ENCODE measurements at regions not wholly inside any gene's neighbourhood (a gene's known extent, or its start where the extent isn't known, plus 50 kb on each side); places are given as distances from the start of the nearest gene placed in this dataset.
"Not testable (repeated sequence)": the region's sequence is repeated elsewhere in the genome, so short reads cannot be mapped to it uniquely, and the experiment has no call there.

GRCh38 chr5:162529209-162529608 lies 461.6 kb downstream of the GABRG2 start:
- H3K4me1 Mint-ChIP-seq (ENCODE audit: low read depth in 2 of 2): no peaks in the 10 kb centered on the region
- DNase-seq: no peak
- H3K9me3 Mint-ChIP-seq: peaks cover 9 to 29% of the 10 kb centered on the region in 2 donors

GRCh38 chr5:162529886-162530285 lies 462.3 kb downstream of the GABRG2 start:
- DNase-seq (no peak), ATAC-seq (replicated peaks) (no peak)
- Mint-ChIP-seq H3K4me3 (no peak overlapping the region), H3K4me1 (ENCODE audit: low read depth in 2 of 2) (no peaks in the 10 kb centered on the region), H3K9me3 (peaks cover 6 to 23% of the 10 kb centered on the region in 2 donors), H3K27me3 (no peaks in the 10 kb centered on the region), H3K36me3 (ENCODE audit: insufficient read depth) (no peaks in the 10 kb centered on the region), H3K27ac (no peak overlapping the region)

More at GRCh38 chr5:162529209-162529608, 461.6 kb downstream of the GABRG2 start:
- no peak overlapping the region for H3K4me3 Mint-ChIP-seq
- ATAC-seq (replicated peaks): no peak
- H3K27me3 Mint-ChIP-seq: no peaks in the 10 kb centered on the region
- no peak overlapping the region for H3K27ac Mint-ChIP-seq
- H3K36me3 Mint-ChIP-seq (ENCODE audit: insufficient read depth): no peaks in the 10 kb centered on the region

- Mint-ChIP-seq H3K27ac (no peak overlapping the region), H3K9me3 (peaks cover 6 to 17% of the 10 kb centered on the region in 2 donors), H3K27me3 (no peaks in the 10 kb centered on the region), H3K4me3 (no peak overlapping the region), H3K36me3 (ENCODE audit: insufficient read depth) (no peaks in the 10 kb centered on the region), H3K4me1 (ENCODE audit: low read depth in 2 of 2) (no peaks in the 10 kb centered on the region)
- no peak for ATAC-seq (replicated peaks)
- DNase-seq: no peak
These were observed 475.9 kb downstream of the GABRG2 start for GRCh38 chr5:162543437-162543836.

- Mint-ChIP-seq H3K9me3 (peaks cover 8 to 13% of the 10 kb centered on the region in 2 donors), H3K4me3 (no peak overlapping the region), H3K4me1 (ENCODE audit: low read depth in 2 of 2) (no peaks in the 10 kb centered on the region), H3K27ac (no peak overlapping the region), H3K27me3 (no peaks in the 10 kb centered on the region), H3K36me3 (ENCODE audit: insufficient read depth) (no peaks in the 10 kb centered on the region)
- no peak for ATAC-seq (replicated peaks)
- DNase-seq: no peak
These were observed 477.3 kb downstream of the GABRG2 start for GRCh38 chr5:162544905-162545304.

GRCh38 chr5:162550236-162550635 lies 482.7 kb downstream of the GABRG2 start:
- no peak overlapping the region for H3K4me3 Mint-ChIP-seq
- H3K9me3 Mint-ChIP-seq: peaks cover 11 to 16% of the 10 kb centered on the region in 2 donors
- no peaks in the 10 kb centered on the region for H3K36me3 Mint-ChIP-seq (ENCODE audit: insufficient read depth)
- no peak overlapping the region for H3K27ac Mint-ChIP-seq
- no peak for ATAC-seq (replicated peaks)
- no peaks in the 10 kb centered on the region for H3K4me1 Mint-ChIP-seq (ENCODE audit: low read depth in 2 of 2)
- no peaks in the 10 kb centered on the region for H3K27me3 Mint-ChIP-seq
- no peak for DNase-seq

- peaks cover 0 to 3% of the 10 kb centered on the region in 2 donors for H3K9me3 Mint-ChIP-seq
- no peak overlapping the region for H3K27ac Mint-ChIP-seq
- DNase-seq (no peak), ATAC-seq (replicated peaks) (no peak)
- H3K4me1 Mint-ChIP-seq (ENCODE audit: low read depth in 2 of 2): no peaks in the 10 kb centered on the region
- no peak overlapping the region for H3K4me3 Mint-ChIP-seq
- H3K27me3 Mint-ChIP-seq: no peaks in the 10 kb centered on the region
- H3K36me3 Mint-ChIP-seq (ENCODE audit: insufficient read depth): no peaks in the 10 kb centered on the region
These were observed 490.5 kb downstream of the GABRG2 start for GRCh38 chr5:162558120-162558519.

- H3K27me3 Mint-ChIP-seq: no peaks in the 10 kb centered on the region
- H3K27ac Mint-ChIP-seq: no peak overlapping the region
- ATAC-seq (replicated peaks): no peak
- DNase-seq: no peak
- H3K4me3 Mint-ChIP-seq: no peak overlapping the region
- H3K9me3 Mint-ChIP-seq: peaks cover 0 to 8% of the 10 kb centered on the region in 2 donors
- no peaks in the 10 kb centered on the region for H3K4me1 Mint-ChIP-seq (ENCODE audit: low read depth in 2 of 2)
- peaks cover 3% of the 10 kb centered on the region for H3K36me3 Mint-ChIP-seq (ENCODE audit: insufficient read depth)
These were observed 500.1 kb downstream of the GABRG2 start for GRCh38 chr5:162567644-162568043.

- Mint-ChIP-seq H3K36me3 (ENCODE audit: insufficient read depth) (peaks cover under 1% of the 10 kb centered on the region), H3K9me3 (peaks cover 6 to 7% of the 10 kb centered on the region in 2 donors), H3K4me3 (no peak overlapping the region), H3K27me3 (no peaks in the 10 kb centered on the region), H3K4me1 (ENCODE audit: low read depth in 2 of 2) (no peaks in the 10 kb centered on the region), H3K27ac (no peak overlapping the region)
- ATAC-seq (replicated peaks) (no peak), DNase-seq (no peak)
These were observed 506.2 kb downstream of the GABRG2 start for GRCh38 chr5:162573758-162574157.

GRCh38 chr5:162591724-162592123 lies 524.2 kb downstream of the GABRG2 start:
- no peaks in the 10 kb centered on the region for H3K27me3 Mint-ChIP-seq
- no peak overlapping the region for H3K27ac Mint-ChIP-seq
- DNase-seq (no peak), ATAC-seq (replicated peaks) (no peak)
- H3K36me3 Mint-ChIP-seq (ENCODE audit: insufficient read depth): no peaks in the 10 kb centered on the region
- H3K4me1 Mint-ChIP-seq (ENCODE audit: low read depth in 2 of 2): no peaks in the 10 kb centered on the region
- peaks cover 0 to 2% of the 10 kb centered on the region in 2 donors for H3K9me3 Mint-ChIP-seq
- no peak overlapping the region for H3K4me3 Mint-ChIP-seq

GRCh38 chr5:162593881-162594280 lies 526.3 kb downstream of the GABRG2 start:
- no peak for DNase-seq
- H3K4me3 Mint-ChIP-seq: no peak overlapping the region
- no peaks in the 10 kb centered on the region for H3K4me1 Mint-ChIP-seq (ENCODE audit: low read depth in 2 of 2)
- ATAC-seq (replicated peaks): no peak
- H3K27ac Mint-ChIP-seq: no peak overlapping the region
- H3K9me3 Mint-ChIP-seq: peaks cover 3 to 7% of the 10 kb centered on the region in 2 donors
- no peaks in the 10 kb centered on the region for H3K36me3 Mint-ChIP-seq (ENCODE audit: insufficient read depth)
- H3K27me3 Mint-ChIP-seq: no peaks in the 10 kb centered on the region

GRCh38 chr5:162603443-162604070 lies 536.0 kb downstream of the GABRG2 start:
- Mint-ChIP-seq H3K9me3 (peaks cover 2 to 7% of the 10 kb centered on the region in 2 donors), H3K36me3 (ENCODE audit: insufficient read depth) (no peaks in the 10 kb centered on the region), H3K4me3 (no peak overlapping the region), H3K27me3 (no peaks in the 10 kb centered on the region), H3K4me1 (ENCODE audit: low read depth in 2 of 2) (no peaks in the 10 kb centered on the region), H3K27ac (no peak overlapping the region)
- no peak for DNase-seq
- ATAC-seq (replicated peaks): no peak

GRCh38 chr5:162607879-162608278 lies 540.3 kb downstream of the GABRG2 start:
- Mint-ChIP-seq H3K27me3 (no peaks in the 10 kb centered on the region), H3K9me3 (peaks cover 0 to 4% of the 10 kb centered on the region in 2 donors), H3K4me3 (no peak overlapping the region), H3K4me1 (ENCODE audit: low read depth in 2 of 2) (no peaks in the 10 kb centered on the region), H3K36me3 (ENCODE audit: insufficient read depth) (no peaks in the 10 kb centered on the region), H3K27ac (no peak overlapping the region)
- DNase-seq (no peak), ATAC-seq (replicated peaks) (no peak)

- H3K4me1 Mint-ChIP-seq (ENCODE audit: low read depth in 2 of 2); DNase-seq; H3K9me3 Mint-ChIP-seq; H3K4me3 Mint-ChIP-seq; H3K27me3 Mint-ChIP-seq; H3K27ac Mint-ChIP-seq; ATAC-seq (replicated peaks); H3K36me3 Mint-ChIP-seq (ENCODE audit: insufficient read depth): not testable (repeated sequence)
These were observed 554.2 kb downstream of the GABRG2 start for GRCh38 chr5:162621726-162622263.

- H3K27me3 Mint-ChIP-seq: no peaks in the 10 kb centered on the region
- no peak for ATAC-seq (replicated peaks)
- H3K4me3 Mint-ChIP-seq: no peak overlapping the region
- no peaks in the 10 kb centered on the region for H3K36me3 Mint-ChIP-seq (ENCODE audit: insufficient read depth)
- no peak overlapping the region for H3K27ac Mint-ChIP-seq
- peaks cover 15 to 17% of the 10 kb centered on the region in 2 donors for H3K9me3 Mint-ChIP-seq
- DNase-seq: no peak
- H3K4me1 Mint-ChIP-seq (ENCODE audit: low read depth in 2 of 2): no peaks in the 10 kb centered on the region
These were observed 556.5 kb downstream of the GABRG2 start for GRCh38 chr5:162624110-162624509.

Data from effector memory CD8-positive, alpha-beta T cell (primary cell).